HG03064 (cell line): ENCODE measurements at regions not wholly inside any gene's neighbourhood (a gene's known extent, or its start where the extent isn't known, plus 50 kb on each side); places are given as distances from the start of the nearest gene placed in this dataset.

Experiments used
- ATAC-seq: cut with Tn5 transposase; IDR thresholded peaks from one replicate; pipeline ENCODE4 v1.9.1; 2021; ENCODE audit warnings: low read depth; ENCODE audit not compliant: unreplicated experiment

GRCh38 chr7:125412890-125413665 is 483.5 kb upstream of the POT1 start:
- no peak for ATAC-seq

GRCh38 chr7:125409921-125410320 is 480.3 kb upstream of the POT1 start:
- ATAC-seq = no peak

GRCh38 chr7:125406111-125406510 is 476.5 kb upstream of the POT1 start:
- ATAC-seq = no peak

- ATAC-seq = no peak
Observed at GRCh38 chr7:125399408-125399807, 469.8 kb upstream of the POT1 start.

- no peak for ATAC-seq
Observed at GRCh38 chr7:125396466-125397151, 467.0 kb upstream of the POT1 start.

GRCh38 chr7:125391921-125392320 is 462.3 kb upstream of the POT1 start:
- no peak for ATAC-seq

GRCh38 chr7:125390981-125391380 is 461.4 kb upstream of the POT1 start:
- ATAC-seq = no peak

GRCh38 chr7:125386211-125386610 is 456.6 kb upstream of the POT1 start:
- ATAC-seq = no peak

GRCh38 chr7:125383324-125383723 is 453.7 kb upstream of the POT1 start:
- no peak for ATAC-seq

GRCh38 chr7:125382401-125382800 is 452.8 kb upstream of the POT1 start:
- no peak for ATAC-seq

GRCh38 chr7:125375942-125376341 is 446.3 kb upstream of the POT1 start:
- no peak for ATAC-seq

- no peak for ATAC-seq
Observed at GRCh38 chr7:125370502-125370901, 440.9 kb upstream of the POT1 start.

- ATAC-seq = no peak
Observed at GRCh38 chr7:125363873-125364272, 434.2 kb upstream of the POT1 start.

GRCh38 chr7:125358551-125359167 is 429.0 kb upstream of the POT1 start:
- ATAC-seq = no peak

- no peak for ATAC-seq
Observed at GRCh38 chr7:125357676-125358455, 428.2 kb upstream of the POT1 start.

- ATAC-seq = no peak
Observed at GRCh38 chr7:125355899-125356298, 426.3 kb upstream of the POT1 start.

GRCh38 chr7:125347269-125347668 is 417.6 kb upstream of the POT1 start:
- no peak for ATAC-seq

- ATAC-seq = no peak
Observed at GRCh38 chr7:125338110-125338509, 408.5 kb upstream of the POT1 start.

GRCh38 chr7:125336326-125336725 is 406.7 kb upstream of the POT1 start:
- ATAC-seq = no peak

- no peak for ATAC-seq
Observed at GRCh38 chr7:125326666-125327255, 397.1 kb upstream of the POT1 start.

GRCh38 chr7:125316466-125316865 is 386.8 kb upstream of the POT1 start:
- ATAC-seq = no peak
